Activated effector memory CD4-positive, alpha-beta T cell treated with anti-CD3 and anti-CD28 coated beads, Interleukin-2, amount 50 U/mL, for 16 hours (primary cell): ENCODE measurements at regions not wholly inside any gene's neighbourhood (a gene's known extent, or its start where the extent isn't known, plus 50 kb on each side); places are given as distances from the start of the nearest gene placed in this dataset.
"Not testable (repeated sequence)": the region's sequence is repeated elsewhere in the genome, so short reads cannot be mapped to it uniquely, and the experiment has no call there.

Experiments
- DNase-seq: peaks from one replicate; pipeline ENCODE4 v3.0.0-alpha.2; 2020

- no peak for DNase-seq
Observed at GRCh38 chr6:97939440-97940168, 656.6 kb upstream of the MMS22L start.

- DNase-seq, result no peak
Observed at GRCh38 chr6:97947841-97948240, 664.8 kb upstream of the MMS22L start.

- no peak for DNase-seq
Observed at GRCh38 chr6:97958134-97958533, 675.1 kb upstream of the MMS22L start.

GRCh38 chr6:97963193-97963592 is 680.2 kb upstream of the MMS22L start:
- DNase-seq, result no peak

GRCh38 chr6:97969065-97969464 is 686.0 kb upstream of the MMS22L start:
- DNase-seq, result no peak

- DNase-seq, result no peak
Observed at GRCh38 chr6:97977084-97977483, 694.1 kb upstream of the MMS22L start.

- no peak for DNase-seq
Observed at GRCh38 chr6:97978855-97979271, 695.8 kb upstream of the MMS22L start.

GRCh38 chr6:97979285-97979684 is 696.3 kb upstream of the MMS22L start:
- DNase-seq, result not testable (repeated sequence)

- DNase-seq, result no peak
Observed at GRCh38 chr6:97989451-97989850, 706.4 kb upstream of the MMS22L start.

- DNase-seq, result no peak
Observed at GRCh38 chr6:97995158-97995557, 712.1 kb upstream of the MMS22L start.

GRCh38 chr6:98002678-98003077 is 719.7 kb upstream of the MMS22L start:
- no peak for DNase-seq

- DNase-seq, result no peak
Observed at GRCh38 chr6:98014442-98015201, 731.6 kb upstream of the MMS22L start.

- DNase-seq, result no peak
Observed at GRCh38 chr6:98016565-98016964, 733.5 kb upstream of the MMS22L start.

- no peak for DNase-seq
Observed at GRCh38 chr6:98020222-98020621, 737.2 kb upstream of the MMS22L start.

GRCh38 chr6:98024359-98024758 is 741.3 kb upstream of the MMS22L start:
- no peak for DNase-seq

- no peak for DNase-seq
Observed at GRCh38 chr6:98027898-98028297, 744.9 kb upstream of the MMS22L start.

- no peak for DNase-seq
Observed at GRCh38 chr6:98033617-98034016, 750.6 kb upstream of the MMS22L start.

- no peak for DNase-seq
Observed at GRCh38 chr6:98036344-98036923, 753.4 kb upstream of the MMS22L start.

GRCh38 chr6:98037571-98037970 is 754.6 kb upstream of the MMS22L start:
- no peak for DNase-seq

- no peak for DNase-seq
Observed at GRCh38 chr6:98039443-98039842, 756.4 kb upstream of the MMS22L start.

GRCh38 chr6:98039904-98040607 is 757.0 kb upstream of the MMS22L start:
- no peak for DNase-seq

GRCh38 chr6:98041056-98041455 is 758.0 kb upstream of the MMS22L start:
- no peak for DNase-seq

GRCh38 chr6:98041921-98042320 is 758.9 kb upstream of the MMS22L start:
- no peak for DNase-seq
